Medulla oblongata (tissue), 1 donor: ENCODE measurements at regions not wholly inside any gene's neighbourhood (a gene's known extent, or its start where the extent isn't known, plus 50 kb on each side); places are given as distances from the start of the nearest gene placed in this dataset.

ENCODE experiments used
- DNase-seq: peaks from one replicate; pipeline ENCODE4 v3.0.0-alpha.2; 2015; ENCODE audit errors: extremely low spot score

DNA sequence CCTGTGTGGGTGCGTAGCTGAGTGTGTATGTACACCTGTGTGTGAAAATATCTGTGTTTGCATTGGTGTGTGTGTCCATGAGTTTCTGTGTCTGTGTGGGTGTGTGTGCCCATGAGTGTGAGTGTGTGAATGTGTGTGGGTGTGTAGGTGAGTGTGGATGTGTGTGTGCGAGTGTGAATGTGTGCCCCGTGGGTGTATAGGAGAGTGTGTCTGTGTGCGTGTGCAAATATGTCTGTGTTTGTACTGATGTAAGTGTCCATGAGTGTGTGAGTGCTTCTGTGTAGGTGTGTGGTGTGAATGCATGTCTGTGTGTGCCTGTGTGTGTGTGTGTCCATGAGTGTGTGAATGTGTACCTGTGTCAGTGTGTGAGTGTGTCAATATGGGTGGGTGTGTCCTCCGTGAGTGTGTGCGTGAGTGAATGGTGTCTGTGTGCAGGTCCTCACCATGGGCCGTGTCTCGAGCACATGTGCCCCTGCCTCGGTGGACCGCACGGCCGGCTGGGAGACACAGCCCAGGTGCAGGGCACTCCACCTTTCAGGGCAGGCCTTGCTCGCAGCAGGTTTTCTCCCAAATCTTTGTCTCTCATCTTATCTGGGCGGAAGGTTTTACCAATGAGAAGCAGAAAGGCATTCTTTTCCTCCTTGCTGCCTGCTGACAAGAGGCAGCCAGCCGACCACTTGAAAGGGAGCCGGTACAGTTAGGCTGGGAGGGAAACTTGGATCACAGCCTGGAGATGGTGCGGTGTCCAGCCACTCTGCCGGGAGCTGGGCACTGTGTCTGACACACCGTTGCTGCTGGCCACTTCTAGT is 107.1 kb upstream of the FAM20C start:
- no peak for DNase-seq

- no peak for DNase-seq
Measured at GRCh38 chr7:85883-86515, 106.4 kb upstream of the FAM20C start.

GRCh38 chr7:86629-87028 is 105.7 kb upstream of the FAM20C start:
- no peak for DNase-seq

- DNase-seq: no peak
Measured at GRCh38 chr7:87047-87446, 105.3 kb upstream of the FAM20C start.

DNA sequence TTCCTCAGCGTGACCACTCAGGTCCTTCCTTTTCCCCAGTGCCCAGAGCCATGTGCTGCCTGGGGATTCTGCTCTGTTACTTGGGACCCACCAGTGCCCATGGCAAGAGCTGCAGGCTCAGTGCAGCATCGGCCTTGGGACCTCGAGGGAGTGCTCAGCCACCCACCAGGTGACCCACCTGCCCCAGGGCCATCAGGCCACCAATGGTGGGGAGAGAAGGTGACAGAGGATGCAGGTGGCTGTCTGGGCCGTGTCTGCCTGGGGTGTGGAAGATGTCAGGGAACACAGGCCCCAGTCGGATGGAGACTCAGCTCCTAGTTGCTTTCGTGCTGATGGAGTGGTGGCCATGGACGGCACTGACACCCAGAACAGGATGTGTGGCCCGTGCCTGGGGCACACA is 104.7 kb upstream of the FAM20C start:
- DNase-seq: no peak

- DNase-seq: no peak
Measured at GRCh38 chr7:88095-88926, 104.1 kb upstream of the FAM20C start.

GRCh38 chr7:88927-89231 is 103.5 kb upstream of the FAM20C start:
- no peak for DNase-seq

- DNase-seq: no peak
Measured at GRCh38 chr7:89232-90019, 102.9 kb upstream of the FAM20C start.

- DNase-seq: no peak
Measured at GRCh38 chr7:90111-91063, 102.0 kb upstream of the FAM20C start.

- DNase-seq: no peak
Measured at GRCh38 chr7:91396-92175, 100.8 kb upstream of the FAM20C start.

DNA sequence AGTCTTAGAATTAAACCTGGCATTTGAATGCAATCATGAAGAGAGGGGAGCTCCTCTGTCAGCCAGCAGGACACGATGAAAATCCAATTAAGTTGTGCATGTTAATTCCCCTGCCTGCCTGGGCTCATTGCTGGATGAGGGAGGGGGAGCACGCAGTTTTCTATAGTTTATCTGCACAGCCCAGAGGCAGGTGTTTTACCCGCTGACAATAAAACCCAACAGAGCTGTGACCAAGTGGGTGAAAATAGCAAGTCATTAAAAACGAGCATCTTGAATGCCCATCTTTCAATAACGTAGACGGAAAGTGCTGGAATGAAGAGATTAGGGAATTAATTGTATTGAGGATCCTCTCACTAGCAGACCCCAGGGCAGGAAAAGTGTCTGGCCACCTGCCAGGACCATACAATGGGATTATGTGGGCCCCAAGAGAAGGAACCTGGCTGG is 100.1 kb upstream of the FAM20C start:
- no peak for DNase-seq

- no peak for DNase-seq
Measured at GRCh38 chr7:92888-93672, 99.3 kb upstream of the FAM20C start.

GRCh38 chr7:94251-94801 is 98.0 kb upstream of the FAM20C start:
- DNase-seq: no peak

DNA sequence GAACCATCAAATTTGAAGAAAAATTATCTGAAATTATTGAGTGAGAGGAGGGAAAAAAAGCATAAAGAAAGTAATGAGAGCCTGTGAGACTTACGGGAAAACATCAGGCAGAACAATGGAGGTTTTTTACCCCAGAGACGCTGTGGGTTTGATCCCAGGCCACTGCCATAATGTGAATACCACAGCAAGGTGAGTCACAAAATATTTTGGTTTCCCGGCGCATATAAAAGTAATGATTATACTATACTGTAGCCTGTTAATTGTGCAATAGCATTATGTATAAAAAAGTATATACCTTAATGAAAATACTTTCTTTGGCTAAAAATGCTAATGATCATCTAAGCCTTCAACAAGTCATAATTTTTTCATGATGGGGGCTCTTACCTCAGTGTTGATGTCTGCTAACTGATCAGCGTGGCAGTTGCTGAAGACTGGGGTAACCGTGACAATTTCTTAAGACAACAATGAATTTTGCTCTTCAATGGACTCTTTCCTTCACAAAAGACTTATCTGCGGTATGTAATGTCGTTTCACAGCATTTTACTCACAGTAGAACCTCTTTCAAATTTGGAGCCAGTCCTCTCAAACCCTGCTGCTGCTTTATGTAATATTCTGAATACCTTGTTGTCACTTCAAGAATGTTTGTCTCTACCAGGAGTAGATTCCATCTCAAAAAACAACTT is 97.0 kb upstream of the FAM20C start:
- DNase-seq: no peak

- DNase-seq: no peak
Measured at GRCh38 chr7:95863-96260, 96.5 kb upstream of the FAM20C start.

- no peak for DNase-seq
Measured at GRCh38 chr7:96861-97260, 95.5 kb upstream of the FAM20C start.

- no peak for DNase-seq
Measured at GRCh38 chr7:97310-97841, 95.0 kb upstream of the FAM20C start.
